NCI-H446 (cell line): ENCODE measurements at regions not wholly inside any gene's neighbourhood (a gene's known extent, or its start where the extent isn't known, plus 50 kb on each side); places are given as distances from the start of the nearest gene placed in this dataset.
A peak's percentile ranks its signal among the peaks of the same experiment; 100 is the strongest.

Experiments
- DNase-seq, 2 experiments: peaks; one replicate each; lab custom pipeline; 2025; lab: John Stamatoyannopoulos, UW

DNA sequence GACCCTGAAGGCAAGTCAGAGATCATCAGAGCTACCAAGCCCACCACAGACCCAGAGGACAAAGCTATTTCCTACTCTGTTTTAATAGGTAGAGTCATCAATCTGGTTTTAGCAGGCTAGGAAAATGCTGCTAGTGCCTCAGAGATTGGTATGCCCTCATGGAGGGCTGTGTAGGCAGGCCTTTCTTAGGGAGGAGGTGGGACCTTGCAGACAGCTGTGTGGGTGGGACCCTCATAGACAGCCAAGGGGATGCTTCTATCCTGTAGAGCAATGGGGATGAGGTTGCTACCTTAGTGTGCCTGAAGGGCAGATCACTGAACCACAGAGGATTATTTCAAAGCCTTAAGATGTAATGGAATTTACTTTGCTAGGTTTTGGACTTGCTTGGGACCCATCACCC lies 534.9 kb upstream of the KLF12 start:
- no peak for DNase-seq

- DNase-seq: no peak
These were observed 533.5 kb upstream of the KLF12 start for GRCh38 chr13:74667656-74668203.

- no peak for DNase-seq
These were observed 528.7 kb upstream of the KLF12 start for GRCh38 chr13:74662905-74663304.

DNA sequence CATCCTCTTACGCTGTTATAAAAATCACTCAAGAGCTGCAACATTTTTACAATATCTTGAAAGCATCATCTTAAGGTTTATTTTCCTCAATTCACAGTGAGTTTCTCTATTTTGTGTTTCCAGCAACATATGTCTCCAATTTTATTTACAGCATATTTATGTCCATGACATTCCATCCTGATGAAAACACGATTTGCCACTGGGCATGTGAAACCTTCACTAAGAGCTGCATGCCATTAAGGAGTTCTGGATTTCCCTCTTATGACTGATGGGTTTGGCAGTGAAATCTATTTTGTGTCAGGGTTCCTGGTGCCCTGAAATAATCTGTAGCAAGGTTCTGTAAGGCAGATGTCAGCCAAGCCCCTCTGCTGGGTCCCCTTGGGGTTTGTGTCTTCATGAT lies 527.6 kb upstream of the KLF12 start:
- no peak for DNase-seq

GRCh38 chr13:74657765-74658164 lies 523.6 kb upstream of the KLF12 start:
- DNase-seq: no peak

GRCh38 chr13:74651121-74651520 lies 516.9 kb upstream of the KLF12 start:
- DNase-seq: no peak

DNA sequence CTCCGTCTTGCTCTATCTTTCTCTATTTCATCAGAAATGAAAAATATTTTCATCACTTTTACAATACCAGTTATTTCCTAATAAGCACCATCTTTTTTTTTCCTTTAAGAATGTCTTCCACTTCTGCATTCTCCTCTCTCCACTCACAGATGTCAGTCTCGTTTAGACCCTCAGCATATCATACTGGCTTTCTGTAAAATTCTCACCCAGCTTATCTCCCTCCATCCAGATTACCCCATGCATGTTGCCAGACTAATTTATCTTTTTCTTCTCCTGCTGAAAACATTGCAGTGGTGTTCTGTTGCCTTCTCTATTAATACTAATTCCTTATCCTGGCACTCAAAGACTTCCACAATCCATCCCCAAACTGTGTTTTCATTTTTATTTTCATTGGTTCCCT lies 513.8 kb upstream of the KLF12 start:
- no peak for DNase-seq

DNA sequence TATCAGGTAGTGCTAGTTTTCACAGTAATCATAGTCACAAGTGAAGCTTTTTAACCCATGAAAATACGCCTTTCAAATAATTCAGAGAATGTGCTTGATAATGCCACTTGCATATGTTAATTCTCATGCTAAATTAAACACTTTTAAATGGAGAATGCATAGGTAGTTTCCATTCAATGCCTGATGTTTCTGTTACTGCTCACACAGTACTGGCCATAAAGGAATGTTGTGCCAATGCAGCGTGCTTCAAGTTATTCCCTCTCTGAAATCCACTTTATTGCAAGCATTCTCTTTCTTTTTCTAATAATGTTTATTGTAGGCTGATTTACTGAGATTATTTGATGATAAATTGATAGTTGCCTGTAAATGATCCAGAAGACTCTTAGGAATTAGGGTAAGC lies 513.0 kb upstream of the KLF12 start:
- no peak for DNase-seq

DNA sequence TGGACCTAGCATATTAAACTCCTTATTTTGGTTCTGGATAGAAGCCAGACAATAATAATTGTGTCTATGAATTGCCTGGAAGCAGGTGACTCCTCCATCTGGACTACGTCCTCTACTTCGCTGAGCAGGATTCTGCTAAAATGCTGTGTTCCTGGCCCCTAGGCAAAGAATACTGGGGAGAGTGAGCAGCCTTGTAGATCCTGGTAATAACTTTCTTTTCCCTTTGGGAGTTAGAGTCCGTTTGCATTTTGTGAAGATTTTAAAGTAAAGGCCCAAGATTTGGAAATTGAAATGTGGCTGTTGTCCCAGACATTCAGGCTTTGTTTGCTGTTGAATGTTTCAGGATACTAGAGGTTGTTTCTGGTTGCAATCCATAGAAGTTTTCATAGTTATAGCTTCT lies 511.9 kb upstream of the KLF12 start:
- no peak for DNase-seq

GRCh38 chr13:74645586-74645985 lies 511.4 kb upstream of the KLF12 start:
- no peak for DNase-seq

- DNase-seq: no peak
These were observed 510.0 kb upstream of the KLF12 start for GRCh38 chr13:74644229-74644628.

DNA sequence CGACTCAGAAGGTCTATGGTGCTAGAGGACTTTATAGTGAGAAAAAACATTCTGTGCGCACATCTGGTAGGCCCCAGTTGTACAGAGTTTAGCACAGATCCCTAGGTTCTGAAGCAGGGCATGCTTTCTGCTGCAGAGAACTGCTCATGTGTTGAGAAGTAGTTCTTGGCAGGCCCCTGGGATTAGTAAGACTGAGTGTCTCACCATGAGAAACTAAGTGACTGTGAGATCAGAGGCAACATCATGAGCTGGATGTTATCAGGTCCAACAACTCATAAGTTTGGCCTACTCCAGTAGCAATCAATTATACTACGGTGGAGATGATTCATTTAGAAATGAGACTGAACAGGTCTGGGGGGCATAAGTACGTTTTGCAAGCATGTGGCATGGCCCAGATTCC lies 507.4 kb upstream of the KLF12 start:
- no peak for DNase-seq

GRCh38 chr13:74633734-74634133 lies 499.5 kb upstream of the KLF12 start:
- no peak for DNase-seq

- DNase-seq: peak in 1 of 2 experiments; percentile 9
These were observed 495.8 kb upstream of the KLF12 start for GRCh38 chr13:74629985-74630384.

GRCh38 chr13:74625541-74625940 lies 491.3 kb upstream of the KLF12 start:
- no peak for DNase-seq

DNA sequence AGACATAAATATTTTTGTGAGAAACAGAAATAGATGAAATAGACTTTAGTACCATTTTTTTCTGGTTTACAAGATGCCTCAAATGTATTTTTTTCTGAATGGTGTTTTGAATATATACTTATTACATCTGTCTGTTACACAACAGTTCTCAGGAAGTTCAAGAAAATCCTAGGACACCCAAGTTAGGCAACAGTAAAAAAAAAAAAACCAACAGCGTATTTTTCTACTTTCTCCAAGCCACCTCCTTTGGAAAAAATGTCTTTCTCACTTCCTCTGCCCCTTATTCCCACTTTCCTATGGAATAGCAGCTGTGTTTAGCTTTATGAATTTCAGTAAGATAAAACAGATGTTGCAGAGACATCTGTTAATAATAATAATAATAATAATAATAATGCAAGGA lies 489.6 kb upstream of the KLF12 start:
- no peak for DNase-seq

DNA sequence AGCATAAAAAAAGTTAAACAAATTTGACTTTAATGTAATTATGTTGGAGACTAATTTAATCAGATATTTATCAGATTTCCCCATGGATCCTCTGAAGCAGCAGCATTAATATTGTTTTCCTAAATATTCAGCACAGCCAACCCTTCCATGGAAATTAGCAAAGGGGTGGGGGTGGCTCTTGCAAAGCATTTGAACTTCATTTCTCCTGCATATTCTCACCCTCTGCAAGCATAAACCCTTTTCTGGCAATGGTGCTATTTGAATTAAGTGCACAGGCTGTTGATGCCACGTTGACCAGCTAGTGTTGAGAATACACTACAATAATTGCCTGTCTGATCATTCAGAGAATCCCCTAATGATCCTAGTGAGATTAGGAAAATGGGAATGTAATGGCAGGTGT lies 488.1 kb upstream of the KLF12 start:
- DNase-seq: no peak

DNA sequence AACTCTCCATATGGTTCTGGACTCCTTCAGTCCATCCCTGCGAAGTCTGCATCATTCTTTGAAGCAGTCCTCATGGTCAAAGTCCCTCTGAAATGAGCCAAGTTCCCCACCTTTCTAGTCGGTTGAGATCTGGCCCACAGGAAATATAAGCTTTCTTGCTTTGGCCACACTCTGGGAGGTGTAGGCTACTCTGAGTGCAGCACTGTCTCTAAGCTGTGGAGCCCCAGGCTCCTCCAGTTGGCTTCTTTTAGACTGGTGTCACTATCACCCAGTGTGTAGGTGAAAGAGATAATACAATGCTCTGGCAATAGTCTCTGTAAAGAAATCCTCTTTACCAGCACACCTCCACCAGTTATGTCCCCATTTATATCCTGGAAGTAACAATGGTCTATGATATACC lies 486.5 kb upstream of the KLF12 start:
- no peak for DNase-seq

DNA sequence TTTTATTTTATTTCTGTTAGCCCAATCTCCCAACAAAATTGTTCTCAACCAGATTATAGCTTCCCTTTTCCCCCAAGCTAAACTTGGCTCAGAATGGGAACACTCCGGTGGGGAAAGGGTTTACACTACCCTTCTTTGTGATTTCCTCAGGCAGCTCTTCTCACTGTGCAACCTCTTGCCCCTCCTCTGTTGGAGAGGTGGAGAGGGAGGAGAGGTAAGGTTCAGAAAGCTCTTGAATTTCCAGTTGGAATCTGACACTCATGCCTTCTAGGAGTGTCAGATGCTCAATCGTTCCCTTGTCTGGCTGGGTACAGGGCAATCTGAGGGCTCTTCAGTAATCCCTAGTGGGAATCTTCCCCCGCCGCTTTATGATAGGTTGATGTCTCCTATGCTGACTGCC lies 486.1 kb upstream of the KLF12 start:
- DNase-seq: no peak

- DNase-seq: no peak
These were observed 463.3 kb upstream of the KLF12 start for GRCh38 chr13:74597526-74597925.

DNA sequence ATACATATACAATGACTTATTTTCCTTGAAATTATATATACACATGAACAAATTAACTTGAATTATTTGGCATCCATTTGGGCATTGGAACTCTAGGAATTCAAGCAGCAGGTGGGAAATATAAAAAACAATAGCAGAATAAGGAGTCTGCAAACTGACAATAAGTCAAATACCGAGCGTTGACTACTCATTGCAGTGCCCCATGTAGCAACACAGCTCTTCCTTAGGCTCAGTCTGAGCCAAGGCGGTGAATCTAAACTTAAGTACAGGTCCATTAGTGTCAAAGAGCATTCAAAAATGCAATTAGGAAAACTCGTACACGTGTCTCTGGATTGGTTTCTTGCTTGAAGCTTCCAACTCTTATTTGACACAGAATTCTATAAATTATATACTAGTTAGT lies 462.5 kb upstream of the KLF12 start:
- no peak for DNase-seq

DNA sequence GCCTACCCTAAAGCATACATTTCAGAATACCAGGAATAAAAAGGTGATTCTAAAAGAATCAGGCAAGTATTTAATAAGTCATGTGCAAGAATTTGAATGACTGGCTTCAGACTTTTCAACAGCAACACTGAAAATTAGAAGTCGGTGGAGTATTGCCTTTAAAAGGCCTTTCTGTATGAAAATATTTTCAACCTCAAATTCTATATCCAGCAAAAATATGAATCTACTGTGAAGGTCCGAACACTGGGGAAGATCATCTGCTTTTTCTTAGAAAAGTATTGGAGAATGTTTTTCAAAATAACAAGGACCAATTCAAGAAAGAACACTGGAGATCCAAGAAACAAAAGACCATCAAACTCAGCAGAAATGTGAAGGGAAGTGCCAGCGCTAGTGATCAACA lies 459.5 kb upstream of the KLF12 start:
- DNase-seq: no peak

DNA sequence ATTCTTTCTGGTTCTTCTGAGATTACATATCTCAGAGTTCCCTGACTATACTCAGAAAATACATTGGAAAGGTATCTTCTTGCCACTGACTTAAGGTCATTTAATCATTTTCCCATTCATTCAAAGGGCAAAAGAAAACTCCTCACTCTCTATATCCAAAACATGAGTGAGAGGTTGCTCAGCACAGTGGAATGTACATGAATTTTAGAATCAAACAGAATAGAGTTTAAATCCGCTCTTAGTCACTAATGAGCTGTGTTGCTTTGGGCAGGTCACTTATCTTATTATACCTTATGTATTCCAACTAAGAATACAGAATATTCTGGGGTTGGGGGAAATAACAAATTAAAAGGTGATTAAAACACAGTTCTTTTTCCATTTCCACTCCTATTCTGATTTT lies 452.6 kb upstream of the KLF12 start:
- no peak for DNase-seq

- DNase-seq: no peak
These were observed 442.2 kb upstream of the KLF12 start for GRCh38 chr13:74576420-74576819.

DNA sequence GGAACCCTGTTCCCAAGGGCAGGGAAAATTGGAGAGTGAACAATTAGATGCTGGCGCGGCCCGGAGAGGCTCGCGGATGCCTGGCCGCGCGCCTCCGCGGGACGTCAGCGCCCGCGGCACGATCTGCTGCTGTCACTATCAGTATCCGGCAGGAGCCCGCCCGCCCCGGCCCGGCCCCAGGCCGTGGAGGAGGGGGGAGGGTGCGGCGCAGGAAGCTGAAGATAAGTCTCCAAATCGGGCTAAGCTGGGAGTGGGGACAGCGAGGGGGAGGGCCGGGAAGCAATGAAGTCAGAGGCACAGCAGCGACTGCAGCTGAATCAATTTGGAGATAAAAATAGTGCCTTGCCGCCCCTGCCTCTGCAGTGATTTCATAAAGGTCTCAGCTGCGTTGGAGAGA lies 441.5 kb upstream of the KLF12 start:
- DNase-seq: peak in 1 of 2 experiments; percentile 16
